Retina (tissue), 1 donor: ENCODE measurements at regions not wholly inside any gene's neighbourhood (a gene's known extent, or its start where the extent isn't known, plus 50 kb on each side); places are given as distances from the start of the nearest gene placed in this dataset.

Source experiments
- DNase-seq: peaks from one replicate; pipeline ENCODE4 v3.0.0-alpha.2; 2016

- no peak for DNase-seq
Observed at GRCh38 chr1:87834151-87834550, 505.5 kb downstream of the LMO4 start.

GRCh38 chr1:87834941-87835340 is 506.3 kb downstream of the LMO4 start:
- no peak for DNase-seq

GRCh38 chr1:87840767-87841166 is 512.1 kb downstream of the LMO4 start:
- DNase-seq, result no peak

DNA sequence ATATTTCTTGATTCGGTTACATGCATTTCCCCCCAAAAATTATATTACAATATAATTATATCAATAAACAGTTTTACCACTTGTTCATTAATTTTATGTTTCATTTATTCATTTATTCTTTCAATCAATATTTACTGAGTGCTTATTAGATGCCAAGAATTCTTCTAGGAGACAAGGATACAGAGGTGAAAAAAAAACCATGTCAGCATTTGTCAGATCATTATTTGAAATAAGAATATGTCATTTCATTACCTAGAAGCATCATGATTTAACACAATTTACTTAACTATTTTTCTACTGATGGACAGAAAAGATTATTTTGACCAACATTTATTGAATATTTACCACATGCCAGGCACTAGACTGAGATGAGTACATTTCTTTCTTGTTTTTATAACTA is 512.7 kb downstream of the LMO4 start:
- DNase-seq, result no peak

- no peak for DNase-seq
Observed at GRCh38 chr1:87842156-87842555, 513.5 kb downstream of the LMO4 start.

DNA sequence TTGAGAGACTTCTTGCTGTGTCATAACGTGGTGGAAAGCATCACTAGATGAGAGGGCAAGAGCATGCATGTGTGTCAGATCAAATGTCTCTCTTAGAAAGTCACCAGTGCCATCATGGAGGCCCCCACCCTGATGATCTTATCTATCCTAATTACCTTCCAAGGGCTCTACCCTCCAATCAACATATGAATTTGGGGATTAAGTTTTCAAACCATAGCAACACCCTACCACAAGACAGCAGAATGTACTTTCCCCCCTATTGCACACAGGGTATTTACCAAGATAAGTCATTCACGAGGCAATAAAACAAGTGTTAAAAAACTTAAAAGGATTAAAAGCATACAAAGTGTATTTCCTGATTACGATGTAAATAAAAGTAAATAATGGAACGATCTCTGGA is 515.6 kb downstream of the LMO4 start:
- DNase-seq, result no peak

DNA sequence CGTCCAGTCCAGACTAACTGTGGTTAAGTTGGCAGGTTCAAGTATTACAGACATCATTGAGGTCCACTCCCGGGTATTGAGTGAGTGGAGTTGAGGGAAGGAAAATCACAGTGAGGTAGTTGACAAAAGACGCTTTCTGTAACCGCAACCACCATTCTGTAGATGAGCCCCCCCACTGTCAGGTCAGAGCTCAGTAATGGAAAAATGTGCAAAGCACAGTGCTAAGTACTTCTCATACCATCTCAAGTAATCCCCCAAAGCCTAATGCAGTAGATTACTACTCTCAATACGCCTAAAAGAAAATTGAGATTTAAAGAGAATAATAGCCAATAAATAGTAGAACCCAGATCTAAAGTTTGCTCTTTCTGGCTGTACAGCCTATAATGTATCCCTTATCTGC is 522.8 kb downstream of the LMO4 start:
- no peak for DNase-seq

GRCh38 chr1:87852410-87853161 is 523.9 kb downstream of the LMO4 start:
- DNase-seq, result no peak

GRCh38 chr1:87853576-87854351 is 525.1 kb downstream of the LMO4 start:
- DNase-seq, result no peak

GRCh38 chr1:87863317-87863716 is 534.6 kb downstream of the LMO4 start:
- DNase-seq, result no peak

- no peak for DNase-seq
Observed at GRCh38 chr1:87864676-87865075, 536.0 kb downstream of the LMO4 start.

DNA sequence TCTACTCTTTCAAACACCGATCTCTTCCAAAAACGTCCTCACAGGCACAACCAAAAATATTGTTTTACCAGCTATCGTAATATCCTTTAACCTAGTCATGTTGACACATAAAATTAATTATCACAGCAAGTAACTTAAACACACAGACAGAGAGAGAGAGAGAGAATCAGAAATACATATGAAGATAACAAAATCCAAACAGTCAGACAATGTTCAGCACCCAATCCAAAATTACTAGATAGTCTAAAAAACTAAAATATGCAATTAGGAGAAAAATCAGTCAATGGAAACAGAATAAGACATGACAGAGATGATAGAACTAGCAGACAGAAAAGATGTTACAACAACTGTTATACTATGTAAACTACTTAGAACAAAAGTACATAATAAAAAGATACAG is 537.7 kb downstream of the LMO4 start:
- DNase-seq, result no peak

GRCh38 chr1:87867626-87868025 is 538.9 kb downstream of the LMO4 start:
- no peak for DNase-seq

DNA sequence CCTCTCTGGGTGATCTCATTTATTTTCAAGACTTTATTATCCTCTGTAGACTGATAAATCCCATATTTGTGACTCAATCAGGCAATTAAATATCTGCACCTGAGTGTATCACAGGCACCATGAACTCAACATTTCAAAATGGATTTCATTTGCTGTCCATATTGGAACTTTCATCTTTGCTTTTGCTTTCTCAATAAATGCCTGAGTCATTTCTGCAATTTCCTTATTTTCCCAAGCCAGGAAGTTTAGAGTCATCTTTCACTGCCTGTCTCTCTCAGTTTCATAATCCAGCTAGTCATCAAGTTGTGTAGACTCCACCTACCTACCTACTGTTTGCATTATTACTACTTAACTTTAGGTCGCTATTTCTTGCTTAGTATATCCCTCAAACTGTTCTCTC is 540.9 kb downstream of the LMO4 start:
- no peak for DNase-seq

DNA sequence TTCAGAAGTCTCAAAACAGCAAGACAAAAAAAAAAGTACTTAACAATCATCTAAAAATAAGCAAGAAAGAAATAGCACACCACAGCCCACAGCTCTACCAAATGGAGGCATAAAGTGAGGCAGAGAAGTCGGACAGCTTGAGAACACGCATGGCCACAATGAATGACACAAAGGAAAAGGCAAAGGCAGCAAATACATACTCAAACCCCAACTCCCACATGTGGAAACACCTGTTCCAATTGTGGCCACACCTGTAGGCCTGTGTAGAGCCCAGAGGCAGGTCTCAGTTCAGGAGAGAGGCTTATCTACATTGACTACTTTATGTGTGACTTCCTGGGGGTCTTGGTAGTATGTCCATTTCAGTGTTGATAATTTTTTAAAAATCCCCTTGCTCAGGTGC is 543.5 kb downstream of the LMO4 start:
- DNase-seq, result no peak

DNA sequence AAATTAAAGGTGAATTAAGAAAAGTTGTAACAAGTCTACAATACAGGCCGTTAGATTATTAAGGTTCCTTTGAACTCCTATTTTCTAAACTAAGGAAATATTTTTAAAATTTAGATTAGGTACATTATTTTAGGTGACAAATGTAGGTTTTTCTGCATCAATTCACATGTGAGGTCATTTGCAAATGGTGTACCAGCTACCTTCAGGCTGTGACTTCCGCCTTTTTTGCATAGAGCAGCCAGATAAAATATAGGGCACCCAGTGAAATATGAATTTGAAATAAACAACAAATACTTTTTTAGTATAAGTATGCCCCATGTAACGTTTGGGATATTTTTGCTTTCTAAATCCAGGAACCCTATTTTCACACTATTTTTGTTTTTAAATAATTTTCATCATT is 544.0 kb downstream of the LMO4 start:
- DNase-seq, result no peak

- DNase-seq, result no peak
Observed at GRCh38 chr1:87878873-87879272, 550.2 kb downstream of the LMO4 start.

DNA sequence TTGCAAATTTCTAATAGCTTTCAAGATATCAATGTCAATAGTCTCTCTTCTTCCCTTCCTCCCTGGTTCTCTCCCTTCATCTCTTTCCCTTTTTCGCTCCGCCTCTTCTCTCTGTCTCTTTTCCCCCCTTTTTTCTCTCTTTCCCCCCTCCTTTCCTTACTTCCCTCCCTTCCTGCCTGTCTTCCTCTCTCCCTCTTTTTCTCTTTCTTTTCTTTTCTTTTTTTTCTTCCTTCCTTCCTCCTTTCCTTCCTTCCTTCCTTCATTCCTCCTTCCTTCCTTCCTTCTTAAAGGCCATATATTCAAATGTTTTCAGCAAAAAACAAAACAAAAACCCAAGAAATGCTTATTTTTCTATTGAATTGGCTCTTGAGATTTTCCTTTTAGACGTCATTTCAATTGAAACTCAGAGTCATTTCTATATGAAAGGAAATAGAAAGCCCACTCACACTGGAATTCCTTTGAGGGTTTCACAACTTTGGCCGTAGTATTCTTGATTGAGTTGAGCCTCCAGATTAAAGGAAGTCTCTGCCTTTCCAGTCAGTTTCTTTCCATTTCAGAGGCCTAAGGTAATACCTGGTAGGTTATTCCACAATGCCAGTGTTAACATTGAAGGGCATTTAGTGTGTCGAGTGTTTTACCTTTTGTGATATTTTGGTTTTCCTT is 551.5 kb downstream of the LMO4 start:
- DNase-seq, result no peak

- no peak for DNase-seq
Observed at GRCh38 chr1:87880764-87881163, 552.1 kb downstream of the LMO4 start.

GRCh38 chr1:87883906-87884305 is 555.2 kb downstream of the LMO4 start:
- no peak for DNase-seq

GRCh38 chr1:87884581-87884980 is 555.9 kb downstream of the LMO4 start:
- no peak for DNase-seq

DNA sequence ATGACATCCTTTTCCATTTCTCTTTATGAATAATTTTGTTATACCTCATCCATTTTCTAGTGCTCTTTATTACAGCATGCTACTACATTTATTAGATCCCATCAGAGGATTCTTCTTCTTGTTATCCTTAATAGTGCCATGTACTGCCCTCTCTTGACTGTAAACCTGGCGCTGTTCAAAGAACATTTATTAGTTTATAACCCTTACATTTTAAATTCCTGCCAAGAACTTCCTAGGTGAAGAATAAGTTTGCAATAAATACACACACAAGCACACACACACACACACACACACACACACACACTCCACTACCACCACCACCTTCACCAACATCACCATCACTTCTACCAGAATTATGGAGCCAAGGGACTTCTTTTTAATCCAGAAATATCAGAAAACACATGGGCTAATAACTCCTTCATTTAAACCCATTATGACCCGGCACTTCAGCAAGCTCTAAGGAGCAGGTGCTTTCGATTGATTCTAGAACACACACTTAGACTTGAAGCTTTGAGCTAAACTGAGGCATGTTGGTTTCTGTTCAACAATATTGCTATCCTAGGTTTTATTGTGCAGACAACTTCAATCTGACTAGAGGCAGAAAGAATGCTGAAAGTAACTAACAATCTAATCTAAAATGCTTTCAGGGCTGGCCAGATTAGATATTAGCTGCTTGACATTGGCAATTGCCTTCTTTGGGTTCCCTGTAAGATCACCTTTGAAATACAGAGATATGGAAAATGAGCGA is 556.8 kb downstream of the LMO4 start:
- no peak for DNase-seq

DNA sequence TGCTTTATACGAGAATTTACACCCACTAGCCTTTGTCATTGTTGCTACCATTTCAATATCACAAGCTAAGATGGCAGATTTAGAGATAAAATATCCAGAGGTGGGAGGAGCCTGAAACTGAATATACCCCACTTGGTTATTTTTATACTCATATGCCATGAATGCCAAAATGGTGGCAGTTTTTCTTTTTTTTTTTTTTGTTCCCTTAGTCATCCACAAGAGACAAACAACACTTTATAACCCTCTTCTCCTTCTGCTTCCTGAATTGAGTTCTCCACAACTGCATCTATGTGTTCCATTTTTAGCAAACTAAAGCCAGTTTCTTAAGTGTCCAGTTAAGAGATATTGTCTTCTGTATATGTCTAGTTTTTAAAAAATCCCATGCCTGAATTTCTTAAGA is 558.4 kb downstream of the LMO4 start:
- no peak for DNase-seq
